Bronchial epithelial cell (primary cell): ENCODE measurements at regions not wholly inside any gene's neighbourhood (a gene's known extent, or its start where the extent isn't known, plus 50 kb on each side); places are given as distances from the start of the nearest gene placed in this dataset.

ENCODE experiments used
- DNase-seq: peaks from one replicate; pipeline ENCODE4 v3.0.0-alpha.2; 2010; ENCODE audit warnings: low read depth
- FAIRE-seq: peaks from 2 replicates; lab custom pipeline; 2011; peaks lifted over from hg19 to GRCh38; lab: Jason Lieb, UNC
- H3K27me3 ChIP-seq: 2 replicates; pipeline ENCODE4 v1.5.1; 2011; ENCODE audit warnings: low read length; ENCODE audit not compliant: control insufficient read depth, insufficient read depth
- H3K36me3 ChIP-seq: 2 replicates; pipeline ENCODE4 v1.5.1; 2011; ENCODE audit warnings: low read length; ENCODE audit not compliant: control insufficient read depth, insufficient read depth
- H3K4me3 ChIP-seq: 2 replicates; pipeline ENCODE4 v1.5.1; 2011; ENCODE audit warnings: mild to moderate bottlenecking, low read depth, low read length, control low read depth
- TF ChIP-seq, protein P1 (sequence below): IDR thresholded peaks from 2 replicates; pipeline ENCODE4 v1.5.1; 2011; ENCODE audit warnings: mild to moderate bottlenecking, moderate library complexity, low read length, control low read depth, inconsistent platforms; ENCODE audit not compliant: insufficient read depth, severe bottlenecking

GRCh38 chr7:41047789-41048191 is 655.1 kb downstream of the INHBA start:
- FAIRE-seq: no peak
- no peak for DNase-seq
- Histone ChIP-seq H3K27me3 (no peaks in the 10 kb centered on the region), H3K4me3 (no peak overlapping the region), H3K36me3 (no peaks in the 10 kb centered on the region)
- TF ChIP-seq, protein P1, sequence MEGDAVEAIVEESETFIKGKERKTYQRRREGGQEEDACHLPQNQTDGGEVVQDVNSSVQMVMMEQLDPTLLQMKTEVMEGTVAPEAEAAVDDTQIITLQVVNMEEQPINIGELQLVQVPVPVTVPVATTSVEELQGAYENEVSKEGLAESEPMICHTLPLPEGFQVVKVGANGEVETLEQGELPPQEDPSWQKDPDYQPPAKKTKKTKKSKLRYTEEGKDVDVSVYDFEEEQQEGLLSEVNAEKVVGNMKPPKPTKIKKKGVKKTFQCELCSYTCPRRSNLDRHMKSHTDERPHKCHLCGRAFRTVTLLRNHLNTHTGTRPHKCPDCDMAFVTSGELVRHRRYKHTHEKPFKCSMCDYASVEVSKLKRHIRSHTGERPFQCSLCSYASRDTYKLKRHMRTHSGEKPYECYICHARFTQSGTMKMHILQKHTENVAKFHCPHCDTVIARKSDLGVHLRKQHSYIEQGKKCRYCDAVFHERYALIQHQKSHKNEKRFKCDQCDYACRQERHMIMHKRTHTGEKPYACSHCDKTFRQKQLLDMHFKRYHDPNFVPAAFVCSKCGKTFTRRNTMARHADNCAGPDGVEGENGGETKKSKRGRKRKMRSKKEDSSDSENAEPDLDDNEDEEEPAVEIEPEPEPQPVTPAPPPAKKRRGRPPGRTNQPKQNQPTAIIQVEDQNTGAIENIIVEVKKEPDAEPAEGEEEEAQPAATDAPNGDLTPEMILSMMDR: no peak

DNA sequence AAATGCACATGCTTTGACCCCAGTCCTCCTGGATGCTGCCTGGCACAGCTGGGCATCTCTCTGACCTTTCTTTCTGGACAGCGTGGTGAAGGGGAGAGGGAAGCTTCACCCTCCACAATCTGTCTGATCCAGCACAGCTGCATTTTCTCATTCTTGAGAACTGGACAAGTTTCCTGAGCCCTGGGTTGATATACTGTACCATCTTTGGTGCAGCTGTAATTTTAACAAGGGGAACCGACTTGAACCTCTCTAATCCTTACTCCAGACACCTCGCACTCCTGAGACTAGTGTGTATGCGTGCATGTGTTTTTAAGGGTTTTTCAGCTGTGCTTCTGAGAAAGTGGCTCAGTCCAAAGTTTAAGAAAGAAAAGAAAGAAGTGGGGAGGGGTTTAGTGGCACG is 655.7 kb downstream of the INHBA start:
- TF ChIP-seq, protein P1: no peak
- FAIRE-seq (no peak), DNase-seq (no peak)
- no peaks in the 10 kb centered on the region for H3K27me3 ChIP-seq
- no peak overlapping the region for H3K4me3 ChIP-seq
- no peaks in the 10 kb centered on the region for H3K36me3 ChIP-seq

GRCh38 chr7:41046776-41047175 is 656.1 kb downstream of the INHBA start:
- Histone ChIP-seq H3K36me3 (no peaks in the 10 kb centered on the region), H3K27me3 (no peaks in the 10 kb centered on the region), H3K4me3 (no peak overlapping the region)
- FAIRE-seq: peak; percentile 7
- no peak for DNase-seq
- TF ChIP-seq, protein P1: no peak

GRCh38 chr7:41046221-41046761 is 656.6 kb downstream of the INHBA start:
- Histone ChIP-seq H3K36me3 (no peaks in the 10 kb centered on the region), H3K4me3 (no peak overlapping the region), H3K27me3 (no peaks in the 10 kb centered on the region)
- TF ChIP-seq, protein P1: no peak
- FAIRE-seq (no peak), DNase-seq (peak; percentile 51)

DNA sequence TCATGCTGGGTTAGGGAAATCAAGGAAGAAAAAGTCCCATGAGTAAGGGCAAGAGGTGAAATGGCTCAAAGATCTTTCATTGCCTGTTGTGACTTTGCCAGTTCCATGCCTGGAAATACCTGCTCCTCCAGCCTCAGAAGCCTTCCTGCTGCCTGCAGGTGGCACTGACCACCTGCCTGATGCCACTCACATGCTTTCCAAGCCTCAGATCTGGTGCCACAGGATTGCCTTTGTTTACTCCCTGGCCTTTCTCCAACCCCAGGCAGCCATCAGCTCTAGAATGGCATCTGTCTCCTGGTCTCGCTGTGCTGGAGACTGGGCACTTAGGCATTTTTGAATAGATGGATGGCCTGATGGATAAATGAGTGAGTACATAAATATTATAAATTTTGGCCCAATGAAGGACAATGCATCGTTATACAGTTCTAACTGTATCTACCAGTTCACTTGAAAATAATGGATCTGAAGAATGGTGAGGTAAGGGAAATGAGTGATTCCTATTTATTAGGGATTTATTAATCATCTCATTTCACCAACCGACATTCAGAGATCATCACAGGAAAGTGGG is 657.2 kb downstream of the INHBA start:
- FAIRE-seq (no peak), DNase-seq (peak; percentile 69)
- no peaks in the 10 kb centered on the region for H3K36me3 ChIP-seq

More for the DNA sequence above, 657.2 kb downstream of the INHBA start:
- TF ChIP-seq, protein P1: peak; percentile 93
- no peak overlapping the region for H3K4me3 ChIP-seq
- no peaks in the 10 kb centered on the region for H3K27me3 ChIP-seq
